GM12878 (cell line): ENCODE measurements at regions not wholly inside any gene's neighbourhood (a gene's known extent, or its start where the extent isn't known, plus 50 kb on each side); places are given as distances from the start of the nearest gene placed in this dataset.

ENCODE experiments used
- ATAC-seq: fragments of 200-7000 bp; cut with Tn5 transposase; 3 replicates; pipeline ENCODE4 v1.9.1; 2020; ENCODE audit warnings: mild to moderate bottlenecking, moderate library complexity
- BruUV-seq: library from RNA; stranded (reverse); fragments of 400-500 nt; replicated peaks from 2 replicates; lab custom pipeline; 2021; lab: Mats Ljungman, UMichigan
- CTCF ChIA-PET: fragments of 300-600 bp; sonication (Branson Sonifier 250); formaldehyde crosslinking; extraction: SDS; loops from one replicate; lab custom pipeline; 2021; ENCODE audit warnings: inconsistent platforms; lab: Yijun Ruan, JAX
- POLR2A ChIA-PET: fragments of 350-600 bp; formaldehyde crosslinking; extraction: SDS; loops from one replicate; lab custom pipeline; 2021; ENCODE audit warnings: inconsistent platforms; lab: Charles Lee
- RAD21 ChIA-PET: fragments of 300-600 bp; sonication (Branson Sonifier 250); formaldehyde crosslinking; loops from one replicate; lab custom pipeline; 2023; ENCODE audit warnings: antibody characterized with exemption; ENCODE audit not compliant: unreplicated experiment; lab: Charles Lee
- SMC1A ChIA-PET: fragments of 300-600 bp; sonication (Branson Sonifier 250); formaldehyde crosslinking; loops from one replicate; lab custom pipeline; 2023; ENCODE audit not compliant: unreplicated experiment, uncharacterized antibody; lab: Charles Lee
- DNase-seq: peaks from one replicate; pipeline ENCODE4 v3.0.0-alpha.2; 2011; ENCODE audit warnings: low read depth, low spot score
- FAIRE-seq: peaks from 3 replicates; lab custom pipeline; 2011; peaks lifted over from hg19 to GRCh38; lab: Jason Lieb, UNC
- H2AFZ ChIP-seq: 2 replicates; pipeline ENCODE4 v1.6.0; 2011; ENCODE audit warnings: low read depth, low read length, control low read depth; ENCODE audit not compliant: control insufficient read depth
- H3K27ac ChIP-seq: 2 replicates; pipeline ENCODE4 v1.5.1; 2011; ENCODE audit warnings: control low read depth; ENCODE audit not compliant: control insufficient read depth, insufficient read depth
- H3K27me3 ChIP-seq, 2 experiments: replicated peaks in 1 of 2; 2 replicates each; pipeline versions ENCODE4 v1.6.0 to v1.6.1; 2011; ENCODE audit warnings: low read length in 1 of 2; ENCODE audit not compliant: control insufficient read depth in 2 of 2, insufficient read depth in 2 of 2
- H3K36me3 ChIP-seq, 2 experiments: 2 replicates each; pipeline ENCODE4 v1.5.1; 2011; ENCODE audit warnings: low read length in 1 of 2; ENCODE audit not compliant: control insufficient read depth in 2 of 2, insufficient read depth in 2 of 2
- H3K4me1 ChIP-seq: 2 replicates; pipeline ENCODE4 v1.6.1; 2011; ENCODE audit warnings: mild to moderate bottlenecking, low read length, moderate library complexity, mixed read lengths; ENCODE audit not compliant: control insufficient read depth, insufficient read depth
- H3K4me2 ChIP-seq: 2 replicates; pipeline ENCODE4 v1.6.0; 2011; ENCODE audit warnings: control low read depth; ENCODE audit not compliant: control insufficient read depth, insufficient read depth
- H3K4me3 ChIP-seq: fragments of 200-600 bp; sonication (generic); 2 replicates; pipeline ENCODE4 v1.5.1; 2016
- H3K79me2 ChIP-seq: 2 replicates; pipeline ENCODE4 v1.6.0; 2011; ENCODE audit warnings: low read length; ENCODE audit not compliant: control insufficient read depth, insufficient read depth
- H3K9ac ChIP-seq: 2 replicates; pipeline ENCODE4 v1.8.0; 2011; ENCODE audit warnings: low read length, control low read depth, mixed read lengths; ENCODE audit not compliant: control insufficient read depth, insufficient read depth
- H3K9me3 ChIP-seq: replicated peaks from 3 replicates; pipeline ENCODE4 v1.5.1; 2011; ENCODE audit warnings: mild to moderate bottlenecking, low read length; ENCODE audit not compliant: control insufficient read depth, insufficient read depth
- H4K20me1 ChIP-seq: 2 replicates; pipeline ENCODE4 v1.6.0; 2011; ENCODE audit not compliant: control insufficient read depth, insufficient read depth
- DPF2 ChIP-seq: fragments of 450-650 bp; IDR thresholded peaks from 2 replicates; pipeline ENCODE4 v1.6.1; 2017; ENCODE audit warnings: mild to moderate bottlenecking
- KAT2A ChIP-seq: conservative IDR thresholded peaks from 2 replicates; pipeline ENCODE4 v1.6.1; 2011; ENCODE audit warnings: low read depth, low read length; ENCODE audit not compliant: control insufficient read depth
- MEF2A ChIP-seq: IDR thresholded peaks from 2 replicates; pipeline ENCODE4 v1.6.1; 2011; ENCODE audit warnings: low read depth, mild to moderate bottlenecking, low read length, moderate library complexity; ENCODE audit not compliant: insufficient read depth
- SIN3A ChIP-seq: IDR thresholded peaks from 2 replicates; pipeline ENCODE4 v1.6.1; 2012; ENCODE audit warnings: low read depth, low read length, improper control_type of control experiment
- ZNF384 ChIP-seq: IDR thresholded peaks from 2 replicates; pipeline ENCODE4 v1.6.1; 2012; ENCODE audit warnings: low read depth, mild to moderate bottlenecking, low read length, improper control_type of control experiment, borderline replicate concordance
- WGBS: methylation state at CpG from one replicate; pipeline ENCODE4 v1.1.6; 2016; ENCODE audit warnings: low lambda C conversion rate; ENCODE audit not compliant: insufficient replicate concordance, insufficient coverage; ENCODE audit errors: missing lambda C conversion rate; 5-methylcytosine and 5-hydroxymethylcytosine counted together
- in situ Hi-C: fragments of 300-500 bp; cut with MboI; formaldehyde crosslinking; loops from 9 replicates; pipeline ENCODE4 v1.14.3; 2018; ENCODE audit warnings: mixed read lengths
- intact Hi-C: fragments of 100-400 bp; cut with micrococcal nuclease; formaldehyde crosslinking; loops from one replicate; pipeline ENCODE4 v1.14.2; 2022; ENCODE audit not compliant: unreplicated experiment
- TF ChIP-seq, protein P1 (sequence below): fragments of 450-650 bp; IDR thresholded peaks from 2 replicates; pipeline ENCODE4 v1.6.1; 2018; ENCODE audit warnings: borderline replicate concordance, mild to moderate bottlenecking; ENCODE audit not compliant: partially characterized antibody

DNA sequence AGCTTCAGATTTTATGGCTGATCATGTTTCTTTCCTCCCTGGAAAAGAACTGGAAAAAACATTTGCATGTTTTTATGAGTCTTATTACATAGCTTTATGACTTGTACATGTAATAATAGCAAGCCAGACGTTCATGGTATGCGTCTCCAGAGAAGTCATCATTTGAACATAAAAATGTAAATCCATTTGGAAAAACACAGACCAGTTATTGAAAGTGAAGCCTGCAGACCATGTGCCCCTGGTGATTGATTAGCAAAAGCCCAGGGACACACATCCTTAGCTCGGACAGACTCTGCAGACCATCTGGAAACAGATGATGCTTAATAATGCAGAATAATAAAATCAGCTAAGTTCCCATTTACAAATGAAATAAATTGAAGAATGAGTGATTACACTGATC, 283.1 kb downstream of the TDRD15 start:
- H3K36me3 ChIP-seq: no peaks in the 10 kb centered on the region
- H3K27ac ChIP-seq: no peak overlapping the region
- no peak overlapping the region for H3K4me2 ChIP-seq
- SMC1A ChIA-PET: interaction anchor here (1.1 kb wide), 1 partner anchor 22 kb away, joined by 4 read pairs; no protein-coding TSS in a partner anchor
- H3K27me3 ChIP-seq: no peaks in the 10 kb centered on the region; a peak in 1 of 4 replicates
- no peak for ATAC-seq
- no peaks in the 10 kb centered on the region for H3K9me3 ChIP-seq
- no peaks in the 10 kb centered on the region for H3K79me2 ChIP-seq
- H3K4me1 ChIP-seq: no peaks in the 10 kb centered on the region
- POLR2A ChIA-PET: no interaction called here
- TF ChIP-seq ZNF384: no peak
- no peak for TF ChIP-seq SIN3A
- no peak for TF ChIP-seq MEF2A
- TF ChIP-seq KAT2A: no peak
- no peak for TF ChIP-seq DPF2
- TF ChIP-seq, protein P1, sequence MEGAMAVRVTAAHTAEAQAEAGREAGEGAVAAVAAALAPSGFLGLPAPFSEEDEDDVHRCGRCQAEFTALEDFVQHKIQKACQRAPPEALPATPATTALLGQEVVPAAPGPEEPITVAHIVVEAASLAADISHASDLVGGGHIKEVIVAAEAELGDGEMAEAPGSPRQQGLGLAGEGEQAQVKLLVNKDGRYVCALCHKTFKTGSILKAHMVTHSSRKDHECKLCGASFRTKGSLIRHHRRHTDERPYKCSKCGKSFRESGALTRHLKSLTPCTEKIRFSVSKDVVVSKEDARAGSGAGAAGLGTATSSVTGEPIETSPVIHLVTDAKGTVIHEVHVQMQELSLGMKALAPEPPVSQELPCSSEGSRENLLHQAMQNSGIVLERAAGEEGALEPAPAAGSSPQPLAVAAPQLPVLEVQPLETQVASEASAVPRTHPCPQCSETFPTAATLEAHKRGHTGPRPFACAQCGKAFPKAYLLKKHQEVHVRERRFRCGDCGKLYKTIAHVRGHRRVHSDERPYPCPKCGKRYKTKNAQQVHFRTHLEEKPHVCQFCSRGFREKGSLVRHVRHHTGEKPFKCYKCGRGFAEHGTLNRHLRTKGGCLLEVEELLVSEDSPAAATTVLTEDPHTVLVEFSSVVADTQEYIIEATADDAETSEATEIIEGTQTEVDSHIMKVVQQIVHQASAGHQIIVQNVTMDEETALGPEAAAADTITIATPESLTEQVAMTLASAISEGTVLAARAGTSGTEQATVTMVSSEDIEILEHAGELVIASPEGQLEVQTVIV: no peak
- no peaks in the 10 kb centered on the region for H4K20me1 ChIP-seq
- no peak overlapping the region for H3K4me3 ChIP-seq
- no TSS peak for BruUV-seq
- in situ Hi-C loops: no loop called here
- H3K9ac ChIP-seq: no peak overlapping the region
- intact Hi-C loops: no loop called here
- FAIRE-seq: no peak
- no peak overlapping the region for H2AFZ ChIP-seq
- RAD21 ChIA-PET: no interaction called here
- CTCF ChIA-PET: interaction anchor here (0.7 kb wide), 1 partner anchor 15 kb away, joined by 5 read pairs; no protein-coding TSS in a partner anchor
- no peak for DNase-seq
- WGBS: 0% methylated on average over 3 of the region's 3 CpGs
